Thoracic aorta (tissue), 2 donors: ENCODE measurements at regions not wholly inside any gene's neighbourhood (a gene's known extent, or its start where the extent isn't known, plus 50 kb on each side); places are given as distances from the start of the nearest gene placed in this dataset.

ENCODE experiments used
- ATAC-seq: fragments of 150-250 bp; one replicate; pipeline ENCODE4 v1.8.0; 2017; ENCODE audit warnings: low read depth; ENCODE audit not compliant: insufficient number of reproducible peaks, low FRiP score
- DNase-seq: peaks from one replicate; pipeline ENCODE4 v3.0.0-alpha.2; 2020; ENCODE audit warnings: low spot score
- H3K27ac ChIP-seq, 2 donors: fragments of 200-600 bp; sonication (generic); 1 replicate in 1 of 2; 2 replicates in 1 of 2; pipeline ENCODE4 v1.5.1; 2016; ENCODE audit warnings: mild to moderate bottlenecking in 2 of 2, moderate library complexity in 2 of 2
- H3K27me3 ChIP-seq: fragments of 200-600 bp; sonication (generic); replicated peaks from 2 replicates; pipeline ENCODE4 v1.6.0; 2016; ENCODE audit warnings: mild to moderate bottlenecking; ENCODE audit not compliant: insufficient read depth
- H3K36me3 ChIP-seq: fragments of 200-600 bp; sonication (generic); one replicate; pipeline ENCODE4 v1.5.1; 2016
- H3K4me1 ChIP-seq, 2 donors: fragments of 200-600 bp; sonication (generic); 1 replicate in 1 of 2; 2 replicates in 1 of 2; pipeline versions ENCODE4 v1.5.1 to v1.6.0; 2016; ENCODE audit warnings: low read depth in 2 of 2, mild to moderate bottlenecking in 1 of 2; ENCODE audit not compliant: control insufficient read depth in 1 of 2
- H3K4me3 ChIP-seq: fragments of 200-600 bp; sonication (generic); 2 replicates; pipeline ENCODE4 v1.5.1; 2016; ENCODE audit warnings: mild to moderate bottlenecking
- H3K9me3 ChIP-seq: fragments of 200-600 bp; sonication (generic); 2 replicates; pipeline ENCODE4 v1.5.1; 2016
- TF ChIP-seq, protein P1 (sequence below): fragments of 200-600 bp; sonication (generic); IDR thresholded peaks from one replicate; pipeline ENCODE4 v1.5.1; 2019; ENCODE audit warnings: antibody characterized with exemption

DNA sequence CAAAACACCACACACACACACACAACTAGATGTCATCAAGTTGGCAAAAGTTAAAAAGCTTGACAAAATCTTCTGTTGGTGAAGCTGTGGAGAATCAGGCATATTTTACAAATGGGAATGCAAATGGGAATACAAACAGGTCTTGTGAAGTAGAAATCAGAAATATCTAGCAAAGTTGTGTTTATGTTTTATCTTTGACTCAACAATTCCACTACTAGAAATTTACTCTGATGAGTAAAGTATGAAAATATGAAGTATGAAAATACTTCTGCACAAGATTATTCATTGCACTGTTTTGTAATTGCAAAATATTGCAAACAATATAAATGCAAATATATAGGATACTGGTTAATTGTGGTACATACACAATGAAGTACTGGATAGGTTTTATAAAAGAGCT is 1166.0 kb upstream of the GJE1 start:
- TF ChIP-seq, protein P1, sequence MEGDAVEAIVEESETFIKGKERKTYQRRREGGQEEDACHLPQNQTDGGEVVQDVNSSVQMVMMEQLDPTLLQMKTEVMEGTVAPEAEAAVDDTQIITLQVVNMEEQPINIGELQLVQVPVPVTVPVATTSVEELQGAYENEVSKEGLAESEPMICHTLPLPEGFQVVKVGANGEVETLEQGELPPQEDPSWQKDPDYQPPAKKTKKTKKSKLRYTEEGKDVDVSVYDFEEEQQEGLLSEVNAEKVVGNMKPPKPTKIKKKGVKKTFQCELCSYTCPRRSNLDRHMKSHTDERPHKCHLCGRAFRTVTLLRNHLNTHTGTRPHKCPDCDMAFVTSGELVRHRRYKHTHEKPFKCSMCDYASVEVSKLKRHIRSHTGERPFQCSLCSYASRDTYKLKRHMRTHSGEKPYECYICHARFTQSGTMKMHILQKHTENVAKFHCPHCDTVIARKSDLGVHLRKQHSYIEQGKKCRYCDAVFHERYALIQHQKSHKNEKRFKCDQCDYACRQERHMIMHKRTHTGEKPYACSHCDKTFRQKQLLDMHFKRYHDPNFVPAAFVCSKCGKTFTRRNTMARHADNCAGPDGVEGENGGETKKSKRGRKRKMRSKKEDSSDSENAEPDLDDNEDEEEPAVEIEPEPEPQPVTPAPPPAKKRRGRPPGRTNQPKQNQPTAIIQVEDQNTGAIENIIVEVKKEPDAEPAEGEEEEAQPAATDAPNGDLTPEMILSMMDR = no peak
- Histone ChIP-seq H3K4me3 (no peak overlapping the region), H3K36me3 (no peaks in the 10 kb centered on the region), H3K9me3 (no peaks in the 10 kb centered on the region), H3K4me1 (no peaks in the 10 kb centered on the region), H3K27me3 (no peaks in the 10 kb centered on the region), H3K27ac (no peak overlapping the region)
- ATAC-seq = no peak
- no peak for DNase-seq

DNA sequence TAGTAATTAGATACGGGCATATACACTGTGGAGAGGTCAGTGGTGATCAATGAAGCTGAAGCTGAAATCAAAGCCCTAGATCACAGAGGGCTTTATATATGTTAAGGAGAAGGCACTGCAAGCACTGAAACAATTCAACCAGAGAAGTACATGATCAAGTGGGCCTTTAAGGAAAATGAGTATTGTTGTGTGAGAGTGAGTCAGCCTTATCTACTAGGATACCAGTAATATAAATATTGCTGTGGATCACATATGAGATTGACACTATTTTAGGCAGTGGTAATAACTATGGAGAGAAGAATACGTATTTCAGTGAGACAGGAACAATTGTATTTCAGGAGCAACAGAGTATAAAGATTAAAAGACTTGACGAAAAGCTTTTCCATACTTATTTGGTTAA is 1172.2 kb upstream of the GJE1 start:
- TF ChIP-seq, protein P1 = no peak
- no peaks in the 10 kb centered on the region for H3K9me3 ChIP-seq

DNA sequence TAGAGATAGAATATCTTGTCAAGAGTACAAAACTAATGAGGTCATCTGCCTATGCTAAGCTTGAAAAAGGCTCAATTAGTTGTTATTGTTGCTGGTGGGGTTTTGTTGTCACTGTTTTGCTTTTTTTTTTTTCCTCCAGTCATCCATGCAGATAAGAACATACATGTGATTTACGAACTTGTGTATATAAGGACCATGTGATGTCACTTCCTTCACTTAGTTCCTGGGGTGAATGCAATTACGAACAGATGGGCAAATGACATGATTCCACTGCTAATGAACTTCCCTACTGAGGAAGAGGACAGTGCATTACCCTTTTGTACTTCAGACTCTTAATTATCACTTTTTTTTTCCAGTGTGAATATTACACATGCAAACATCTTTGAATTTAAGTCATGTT is 1175.3 kb upstream of the GJE1 start:
- Histone ChIP-seq H3K4me3 (no peak overlapping the region), H3K4me1 (no peaks in the 10 kb centered on the region), H3K36me3 (no peaks in the 10 kb centered on the region), H3K27me3 (no peaks in the 10 kb centered on the region), H3K9me3 (no peaks in the 10 kb centered on the region), H3K27ac (no peak overlapping the region)
- DNase-seq (no peak), ATAC-seq (no peak)
- TF ChIP-seq, protein P1 = no peak

More for the DNA sequence above, 1172.2 kb upstream of the GJE1 start:
- H3K27me3 ChIP-seq = no peaks in the 10 kb centered on the region
- no peak for DNase-seq
- no peak overlapping the region for H3K4me3 ChIP-seq
- ATAC-seq = no peak
- H3K36me3 ChIP-seq = no peaks in the 10 kb centered on the region
- no peaks in the 10 kb centered on the region for H3K4me1 ChIP-seq
- H3K27ac ChIP-seq = no peak overlapping the region

DNA sequence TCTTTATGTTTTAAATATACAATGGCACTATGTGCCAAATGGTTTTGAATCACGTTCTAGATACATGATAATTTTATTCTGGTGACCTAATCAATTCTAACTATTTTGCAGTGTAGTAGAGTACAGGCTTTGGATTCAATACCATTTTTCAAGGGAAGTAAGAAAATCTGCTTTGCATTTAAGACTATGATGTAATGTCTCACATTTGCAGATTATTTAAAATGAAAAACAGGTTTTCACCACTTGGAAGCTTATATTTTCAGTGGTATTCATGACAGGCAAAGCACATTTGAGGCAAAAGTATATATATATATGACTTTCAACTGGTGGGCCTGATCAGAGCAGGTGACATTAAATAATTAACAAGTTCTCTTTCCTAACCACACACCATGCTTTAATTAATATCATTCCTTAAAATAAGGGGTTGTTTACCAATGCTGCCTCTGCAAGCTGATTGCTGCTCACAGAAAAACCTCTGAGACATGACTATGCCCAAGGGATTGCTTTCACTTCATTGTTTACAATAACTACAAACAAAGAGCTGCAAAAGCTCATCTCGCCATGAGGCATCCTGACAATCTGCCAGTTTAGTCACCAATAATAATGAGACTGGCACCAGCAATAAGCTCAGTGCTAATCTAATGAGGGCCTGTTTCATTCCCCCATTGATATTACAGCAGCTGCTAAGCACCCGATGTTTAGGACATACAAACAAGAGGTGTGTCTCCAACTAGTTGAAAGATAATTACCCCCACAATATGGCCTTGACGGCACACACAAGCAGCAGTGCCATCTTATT is 1176.0 kb upstream of the GJE1 start:
- Histone ChIP-seq H3K36me3 (no peaks in the 10 kb centered on the region), H3K4me3 (no peak overlapping the region), H3K27ac (no peak overlapping the region), H3K27me3 (no peaks in the 10 kb centered on the region), H3K9me3 (no peaks in the 10 kb centered on the region), H3K4me1 (peaks cover 4 to 5% of the 10 kb centered on the region in 2 donors)
- TF ChIP-seq, protein P1 = no peak
- DNase-seq (no peak), ATAC-seq (no peak)

DNA sequence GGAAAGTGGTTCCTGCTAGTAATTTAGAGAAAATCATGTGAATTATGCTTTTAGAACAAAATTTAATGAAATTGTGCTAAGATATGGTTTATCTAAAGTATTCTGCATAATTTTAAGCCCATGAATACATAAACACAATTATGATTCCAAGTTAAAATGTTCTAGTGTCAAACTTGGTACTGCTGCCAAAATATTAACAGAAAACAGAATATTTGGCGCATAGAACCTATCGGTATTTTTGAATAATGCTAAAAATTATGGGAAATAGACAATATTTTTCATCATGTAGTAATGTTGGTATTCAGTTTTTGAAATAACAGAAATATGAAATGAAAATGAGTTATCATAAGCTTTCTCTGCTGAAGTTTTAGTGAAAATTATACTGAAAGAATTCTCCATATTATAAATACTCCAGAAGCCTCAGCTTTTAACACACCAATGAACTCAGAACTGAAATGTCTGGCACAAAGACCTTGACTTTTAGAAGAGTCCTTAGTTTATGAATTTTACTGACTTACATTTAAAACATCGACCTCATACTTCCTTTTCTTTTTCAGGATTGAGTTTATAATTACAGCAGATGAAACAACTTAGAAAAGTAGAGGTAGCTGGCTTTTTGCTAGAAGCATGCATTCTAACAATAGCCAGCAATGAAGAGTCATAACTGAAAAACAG is 1192.3 kb upstream of the GJE1 start:
- Histone ChIP-seq H3K27me3 (no peaks in the 10 kb centered on the region), H3K4me1 (no peaks in the 10 kb centered on the region), H3K36me3 (no peaks in the 10 kb centered on the region), H3K9me3 (no peaks in the 10 kb centered on the region), H3K4me3 (no peak overlapping the region), H3K27ac (no peak overlapping the region)
- TF ChIP-seq, protein P1 = no peak
- ATAC-seq = no peak
- no peak for DNase-seq
